CD4-positive, alpha-beta T cell (primary cell): ENCODE measurements at regions not wholly inside any gene's neighbourhood (a gene's known extent, or its start where the extent isn't known, plus 50 kb on each side); places are given as distances from the start of the nearest gene placed in this dataset.

Experiments
- ATAC-seq: fragments of 200-7000 bp; cut with Tn5 transposase; one replicate; pipeline ENCODE4 v1.10.0; 2022; ENCODE audit warnings: mild to moderate bottlenecking; ENCODE audit not compliant: poor library complexity
- CTCF ChIA-PET: fragments of 350-600 bp; sonication (Branson Sonifier 250); formaldehyde crosslinking; loops from one replicate; lab custom pipeline; 2021; ENCODE audit warnings: antibody characterized with exemption, inconsistent platforms; lab: Charles Lee
- POLR2A ChIA-PET: fragments of 350-600 bp; sonication (Branson Sonifier 250); formaldehyde crosslinking; loops from one replicate; lab custom pipeline; 2021; ENCODE audit warnings: antibody characterized with exemption, inconsistent platforms; lab: Charles Lee
- DNase-seq, 14 experiments: peaks; one replicate each; pipeline ENCODE4 v3.0.0-alpha.2; 2013 to 2020; ENCODE audit warnings: mixed read lengths in 2 of 14
- H3K27ac ChIP-seq, 2 donors: one replicate each; pipeline versions ENCODE4 v1.5.1 to v1.7.0; 2013; ENCODE audit warnings: low read length in 2 of 2, low read depth in 1 of 2, mild to moderate bottlenecking in 1 of 2
- H3K27me3 ChIP-seq, 2 experiments: 1 replicate in 1 of 2; 2 replicates in 1 of 2; pipeline versions ENCODE4 v1.6.1 to v1.7.0; 2013; ENCODE audit warnings: low read length in 2 of 2, control low read depth in 1 of 2, mild to moderate bottlenecking in 1 of 2, moderate library complexity in 1 of 2; ENCODE audit not compliant: insufficient read depth in 2 of 2, control insufficient read depth in 1 of 2
- H3K36me3 ChIP-seq: one replicate; pipeline ENCODE4 v1.6.1; 2013; ENCODE audit warnings: low read length, control low read depth; ENCODE audit not compliant: insufficient read depth
- H3K4me1 ChIP-seq: one replicate; pipeline ENCODE4 v1.6.1; 2013; ENCODE audit warnings: low read length, control low read depth; ENCODE audit not compliant: insufficient read depth
- H3K4me3 ChIP-seq: one replicate; pipeline ENCODE4 v1.5.1; 2013; ENCODE audit warnings: mild to moderate bottlenecking, low read length, moderate library complexity
- H3K9me3 ChIP-seq, 2 experiments: 1 replicate in 1 of 2; 2 replicates in 1 of 2; pipeline versions ENCODE4 v1.6.1 to v1.7.0; 2013; ENCODE audit warnings: low read length in 2 of 2, mild to moderate bottlenecking in 2 of 2, control low read depth in 1 of 2, moderate library complexity in 1 of 2; ENCODE audit not compliant: control insufficient read depth in 1 of 2, insufficient read depth in 1 of 2
- H3K27ac Mint-ChIP-seq: one replicate; pipeline ENCODE4 v1.8.0; 2020; ENCODE audit warnings: mixed read lengths
- H3K27me3 Mint-ChIP-seq: one replicate; pipeline ENCODE4 v1.8.0; 2021; ENCODE audit warnings: mixed read lengths
- H3K36me3 Mint-ChIP-seq: one replicate; pipeline ENCODE4 v1.8.0; 2021; ENCODE audit warnings: low read depth, mixed read lengths
- H3K4me1 Mint-ChIP-seq: one replicate; pipeline ENCODE4 v1.8.0; 2021; ENCODE audit warnings: low read depth, mixed read lengths
- H3K4me3 Mint-ChIP-seq: one replicate; pipeline ENCODE4 v1.8.0; 2020; ENCODE audit warnings: mild to moderate bottlenecking, mixed read lengths
- H3K9me3 Mint-ChIP-seq: one replicate; pipeline ENCODE4 v1.8.0; 2020; ENCODE audit warnings: mixed read lengths
- intact Hi-C, 2 experiments: fragments of 100-400 bp; cut with DNase I in 1 of 2; cut with micrococcal nuclease in 1 of 2; formaldehyde crosslinking; loops; one replicate each; pipeline versions ENCODE4 v1.15.1 to v1.9.0; 2023 to 2025; cut with DNase I, micrococcal nuclease
- TF ChIP-seq, protein P1 (sequence below): fragments of 200-600 bp; IDR thresholded peaks from one replicate; pipeline ENCODE4 v1.8.0; 2022; ENCODE audit warnings: antibody characterized with exemption, mild to moderate bottlenecking

DNA sequence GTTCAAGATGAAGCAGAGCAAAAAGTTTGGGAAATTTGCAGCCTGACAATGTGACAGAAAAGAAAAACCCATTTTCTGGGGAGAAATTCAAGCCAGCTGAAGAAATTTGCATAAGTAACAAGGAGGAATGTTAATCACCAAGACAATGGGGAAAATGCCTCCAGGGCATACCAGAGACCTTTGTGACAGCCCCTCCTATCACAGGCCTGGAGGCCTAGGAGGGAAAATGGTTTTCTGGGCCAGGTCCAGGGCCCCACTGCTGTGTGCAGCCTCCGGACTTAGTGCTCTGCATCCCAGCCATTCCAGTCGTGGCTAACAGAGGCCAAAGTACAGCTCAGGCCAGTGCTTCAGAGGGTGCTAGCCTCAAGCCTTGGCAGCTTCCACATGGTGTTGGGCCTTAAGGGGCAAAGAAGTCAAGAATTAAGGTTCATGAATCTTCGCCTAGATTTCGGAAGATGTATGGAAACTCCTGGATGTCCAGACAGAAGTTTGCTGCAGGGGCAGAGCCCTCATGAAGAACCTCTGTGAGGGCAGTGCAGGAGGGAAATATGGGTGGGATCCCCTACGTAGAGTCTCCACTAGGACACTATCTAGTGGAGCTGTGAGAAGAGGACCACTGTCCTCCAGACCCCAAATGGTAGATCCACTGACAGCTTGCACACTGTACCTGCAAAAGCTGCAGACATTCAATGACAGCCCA lies 314.1 kb upstream of the TRIB2 start:
- POLR2A ChIA-PET: no interaction called here
- peaks cover 5% of the 10 kb centered on the region for H3K9me3 Mint-ChIP-seq
- Histone ChIP-seq H3K27ac (no peak overlapping the region), H3K36me3 (no peaks in the 10 kb centered on the region), H3K27me3 (no peaks in the 10 kb centered on the region), H3K4me3 (no peak overlapping the region), H3K4me1 (no peaks in the 10 kb centered on the region), H3K9me3 (peaks cover 0 to 4% of the 10 kb centered on the region in 2 experiments)
- intact Hi-C loops: no loop called here
- no peaks in the 10 kb centered on the region for H3K27me3 Mint-ChIP-seq
- no peak overlapping the region for H3K27ac Mint-ChIP-seq
- no peak for DNase-seq
- CTCF ChIA-PET: no interaction called here
- no peaks in the 10 kb centered on the region for H3K36me3 Mint-ChIP-seq
- no peaks in the 10 kb centered on the region for H3K4me1 Mint-ChIP-seq
- H3K4me3 Mint-ChIP-seq: no peak overlapping the region
- ATAC-seq: no peak
- TF ChIP-seq, protein P1, sequence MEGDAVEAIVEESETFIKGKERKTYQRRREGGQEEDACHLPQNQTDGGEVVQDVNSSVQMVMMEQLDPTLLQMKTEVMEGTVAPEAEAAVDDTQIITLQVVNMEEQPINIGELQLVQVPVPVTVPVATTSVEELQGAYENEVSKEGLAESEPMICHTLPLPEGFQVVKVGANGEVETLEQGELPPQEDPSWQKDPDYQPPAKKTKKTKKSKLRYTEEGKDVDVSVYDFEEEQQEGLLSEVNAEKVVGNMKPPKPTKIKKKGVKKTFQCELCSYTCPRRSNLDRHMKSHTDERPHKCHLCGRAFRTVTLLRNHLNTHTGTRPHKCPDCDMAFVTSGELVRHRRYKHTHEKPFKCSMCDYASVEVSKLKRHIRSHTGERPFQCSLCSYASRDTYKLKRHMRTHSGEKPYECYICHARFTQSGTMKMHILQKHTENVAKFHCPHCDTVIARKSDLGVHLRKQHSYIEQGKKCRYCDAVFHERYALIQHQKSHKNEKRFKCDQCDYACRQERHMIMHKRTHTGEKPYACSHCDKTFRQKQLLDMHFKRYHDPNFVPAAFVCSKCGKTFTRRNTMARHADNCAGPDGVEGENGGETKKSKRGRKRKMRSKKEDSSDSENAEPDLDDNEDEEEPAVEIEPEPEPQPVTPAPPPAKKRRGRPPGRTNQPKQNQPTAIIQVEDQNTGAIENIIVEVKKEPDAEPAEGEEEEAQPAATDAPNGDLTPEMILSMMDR: no peak

DNA sequence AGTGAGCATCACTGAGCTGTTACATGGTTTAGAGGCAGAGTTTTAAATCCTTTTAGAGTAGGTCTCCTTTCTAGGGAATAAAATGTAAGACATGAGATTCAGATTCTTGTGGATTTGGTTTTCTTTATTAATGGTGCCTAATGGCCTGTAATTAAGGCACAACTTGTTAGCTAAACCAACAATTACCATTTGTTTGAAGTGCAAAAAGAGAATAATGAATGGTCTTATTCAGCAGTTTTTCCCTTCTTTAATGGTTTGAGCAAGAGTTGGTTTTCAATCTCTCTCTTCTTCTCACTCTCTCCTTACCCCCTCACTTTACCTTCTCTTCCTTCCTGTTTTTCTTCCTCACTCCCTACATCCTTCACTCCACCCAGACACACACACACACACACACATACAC lies 312.2 kb upstream of the TRIB2 start:
- intact Hi-C loops: no loop called here
- H3K9me3 Mint-ChIP-seq: peaks cover 5% of the 10 kb centered on the region
- TF ChIP-seq, protein P1: no peak
- no peaks in the 10 kb centered on the region for H3K4me1 Mint-ChIP-seq
- H3K36me3 Mint-ChIP-seq: no peaks in the 10 kb centered on the region
- Histone ChIP-seq H3K4me1 (no peaks in the 10 kb centered on the region), H3K4me3 (no peak overlapping the region), H3K27ac (no peak overlapping the region), H3K27me3 (no peaks in the 10 kb centered on the region), H3K9me3 (peaks cover 0 to 4% of the 10 kb centered on the region in 2 experiments), H3K36me3 (no peaks in the 10 kb centered on the region)
- DNase-seq (no peak), ATAC-seq (no peak)
- POLR2A ChIA-PET: no interaction called here
- CTCF ChIA-PET: no interaction called here
- H3K27ac Mint-ChIP-seq: no peak overlapping the region
- H3K27me3 Mint-ChIP-seq: no peaks in the 10 kb centered on the region
- H3K4me3 Mint-ChIP-seq: no peak overlapping the region

DNA sequence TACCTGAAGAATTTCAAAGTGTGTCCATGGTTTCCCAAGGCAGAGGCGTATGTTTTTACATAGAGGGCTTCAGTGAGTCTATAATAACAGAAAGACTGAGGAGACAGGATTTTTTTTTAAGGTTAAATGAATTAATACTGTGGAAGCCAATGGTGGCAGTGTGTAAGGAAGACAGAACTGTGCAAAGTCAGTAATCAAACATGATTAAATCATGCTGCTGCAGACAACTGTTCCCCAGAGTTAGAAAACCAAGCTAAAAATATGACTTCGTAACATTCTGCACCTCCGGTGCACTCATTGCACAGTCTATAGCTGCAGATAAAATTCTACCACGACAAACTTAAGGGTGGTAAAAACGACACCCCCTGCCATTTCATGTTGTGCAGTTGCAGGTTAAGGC lies 309.6 kb upstream of the TRIB2 start:
- ChIA-PET POLR2A (interaction anchor here (0.8 kb wide), 1 partner anchor 31 kb away, joined by 3 read pairs; no protein-coding TSS in a partner anchor), CTCF (no interaction called here)
- H3K27me3 ChIP-seq: no peaks in the 10 kb centered on the region
- DNase-seq (no peak), ATAC-seq (no peak)
- intact Hi-C loops: no loop called here
- H3K27ac ChIP-seq: no peak overlapping the region
- no peak overlapping the region for H3K27ac Mint-ChIP-seq
- peaks cover 6% of the 10 kb centered on the region for H3K9me3 Mint-ChIP-seq
- H3K4me3 ChIP-seq: no peak overlapping the region
- peaks cover under 1% of the 10 kb centered on the region for H3K4me1 Mint-ChIP-seq
- H3K36me3 Mint-ChIP-seq: no peaks in the 10 kb centered on the region
- H3K4me1 ChIP-seq: peaks cover 2% of the 10 kb centered on the region
- H3K9me3 ChIP-seq: peaks cover 0 to 4% of the 10 kb centered on the region in 2 experiments
- no peaks in the 10 kb centered on the region for H3K27me3 Mint-ChIP-seq
- no peak overlapping the region for H3K4me3 Mint-ChIP-seq
- TF ChIP-seq, protein P1: no peak
- no peaks in the 10 kb centered on the region for H3K36me3 ChIP-seq
